GM23338 (cell line): ENCODE measurements at regions not wholly inside any gene's neighbourhood (a gene's known extent, or its start where the extent isn't known, plus 50 kb on each side); places are given as distances from the start of the nearest gene placed in this dataset.

Source experiments
- ATAC-seq: fragments of 200-7000 bp; cut with Tn5 transposase; 3 replicates; pipeline ENCODE4 v1.9.1; 2020
- DNase-seq: peaks from one replicate; pipeline ENCODE4 v3.0.0-alpha.2; 2015; ENCODE audit warnings: low spot score
- H2AFZ ChIP-seq: fragments of 200-600 bp; sonication (generic); 2 replicates; pipeline ENCODE4 v1.8.0; 2016; ENCODE audit warnings: antibody characterized with exemption, mild to moderate bottlenecking, moderate library complexity
- H3F3A ChIP-seq: fragments of 200-600 bp; sonication (generic); replicated peaks from 2 replicates; pipeline ENCODE4 v1.8.0; 2017; ENCODE audit warnings: antibody characterized with exemption, mixed run types, low read depth
- H3K27ac ChIP-seq: fragments of 200-600 bp; sonication (generic); 2 replicates; pipeline ENCODE4 v1.6.1; 2016; ENCODE audit warnings: low read depth
- H3K27me3 ChIP-seq: fragments of 200-600 bp; sonication (generic); 2 replicates; pipeline ENCODE4 v1.8.0; 2016; ENCODE audit warnings: mild to moderate bottlenecking, mixed run types, moderate library complexity; ENCODE audit not compliant: insufficient read depth
- H3K36me3 ChIP-seq: fragments of 200-600 bp; sonication (generic); 2 replicates; pipeline ENCODE4 v1.8.0; 2016; ENCODE audit warnings: mild to moderate bottlenecking; ENCODE audit not compliant: insufficient read depth
- H3K4me1 ChIP-seq: fragments of 200-600 bp; sonication (generic); 2 replicates; pipeline ENCODE4 v1.8.0; 2016; ENCODE audit warnings: mild to moderate bottlenecking, moderate library complexity; ENCODE audit not compliant: insufficient read depth
- H3K4me2 ChIP-seq: fragments of 200-600 bp; sonication (generic); 2 replicates; pipeline ENCODE4 v1.7.1; 2017; ENCODE audit warnings: mixed run types
- H3K4me3 ChIP-seq: fragments of 200-600 bp; sonication (generic); 2 replicates; pipeline ENCODE4 v1.6.1; 2016; ENCODE audit warnings: mixed run types
- H3K79me2 ChIP-seq: fragments of 200-600 bp; sonication (generic); replicated peaks from 2 replicates; pipeline ENCODE4 v1.8.0; 2017; ENCODE audit warnings: mild to moderate bottlenecking; ENCODE audit not compliant: insufficient read depth
- H3K9me2 ChIP-seq: fragments of 200-600 bp; sonication (generic); 2 replicates; pipeline ENCODE4 v1.8.0; 2017; ENCODE audit not compliant: insufficient read depth
- H4K20me1 ChIP-seq: fragments of 200-600 bp; sonication (generic); replicated peaks from 2 replicates; pipeline ENCODE4 v1.8.0; 2017; ENCODE audit warnings: mild to moderate bottlenecking; ENCODE audit not compliant: insufficient read depth
- H3K27ac Mint-ChIP-seq: 2 replicates; pipeline ENCODE4 v1.8.0; 2020; ENCODE audit warnings: inconsistent platforms, mild to moderate bottlenecking, moderate library complexity, mixed read lengths
- H3K27me3 Mint-ChIP-seq: 3 replicates; pipeline ENCODE4 v1.8.0; 2022; ENCODE audit warnings: low read depth, mild to moderate bottlenecking, moderate library complexity, mixed read lengths, inconsistent platforms; ENCODE audit not compliant: insufficient read depth, poor library complexity
- H3K36me3 Mint-ChIP-seq: 3 replicates; pipeline ENCODE4 v1.8.0; 2021; ENCODE audit warnings: low read depth, mild to moderate bottlenecking, inconsistent platforms, moderate library complexity, mixed read lengths
- H3K4me1 Mint-ChIP-seq: 3 replicates; pipeline ENCODE4 v1.8.0; 2020; ENCODE audit warnings: mild to moderate bottlenecking, inconsistent platforms, mixed read lengths
- H3K4me3 Mint-ChIP-seq: 3 replicates; pipeline ENCODE4 v1.8.0; 2021; ENCODE audit warnings: moderate library complexity, mild to moderate bottlenecking, inconsistent platforms, mixed read lengths
- H3K9me3 Mint-ChIP-seq: 3 replicates; pipeline ENCODE4 v1.8.0; 2020; ENCODE audit warnings: moderate library complexity, mild to moderate bottlenecking, inconsistent platforms, mixed read lengths
- CREB1 ChIP-seq: fragments of 250-450 bp; sonication (Bioruptor Pico); IDR thresholded peaks from 2 replicates; pipeline ENCODE4 v1.5.0; 2020; ENCODE audit warnings: low read depth, mild to moderate bottlenecking, moderate library complexity
- EZH2 ChIP-seq: fragments of 200-600 bp; sonication (generic); IDR thresholded peaks from one replicate; pipeline ENCODE4 v1.8.0; 2017; ENCODE audit warnings: antibody characterized with exemption, mild to moderate bottlenecking, low read depth; ENCODE audit not compliant: unreplicated experiment
- JUNB ChIP-seq: IDR thresholded peaks from one replicate; pipeline ENCODE4 v1.6.1; 2016; ENCODE audit warnings: antibody characterized with exemption; ENCODE audit not compliant: unreplicated experiment
- POLR2AphosphoS5 ChIP-seq: IDR thresholded peaks from 2 replicates; pipeline ENCODE4 v1.6.1; 2016; ENCODE audit warnings: antibody characterized with exemption, low read depth
- ZNF114 ChIP-seq: fragments of 250-450 bp; sonication (Bioruptor Pico); IDR thresholded peaks from 2 replicates; pipeline ENCODE4 v1.5.0; 2020; ENCODE audit warnings: mild to moderate bottlenecking, moderate library complexity
- ZNF331 ChIP-seq: fragments of 250-450 bp; sonication (Bioruptor Pico); IDR thresholded peaks from 2 replicates; pipeline ENCODE4 v1.5.0; 2020; ENCODE audit warnings: low read depth, mild to moderate bottlenecking, moderate library complexity
- TF ChIP-seq, protein P1 (sequence below): fragments of 250-450 bp; sonication (Bioruptor Pico); IDR thresholded peaks from 2 replicates; pipeline ENCODE4 v1.5.0; 2020; ENCODE audit warnings: mild to moderate bottlenecking, moderate library complexity
- TF ChIP-seq, protein P2 (sequence below), 2 experiments: fragments of 200-600 bp in 1 of 2; sonication (generic) in 1 of 2; conservative IDR thresholded peaks; 2 replicates each; pipeline versions ENCODE4 v1.5.1 to v1.6.1; 2016 to 2017; ENCODE audit warnings: antibody characterized with exemption in 2 of 2, low read depth in 2 of 2, mild to moderate bottlenecking in 2 of 2, moderate library complexity in 1 of 2
- TF ChIP-seq, protein P3 (sequence below): IDR thresholded peaks from 2 replicates; pipeline ENCODE4 v1.6.1; 2016; ENCODE audit warnings: antibody characterized with exemption

DNA sequence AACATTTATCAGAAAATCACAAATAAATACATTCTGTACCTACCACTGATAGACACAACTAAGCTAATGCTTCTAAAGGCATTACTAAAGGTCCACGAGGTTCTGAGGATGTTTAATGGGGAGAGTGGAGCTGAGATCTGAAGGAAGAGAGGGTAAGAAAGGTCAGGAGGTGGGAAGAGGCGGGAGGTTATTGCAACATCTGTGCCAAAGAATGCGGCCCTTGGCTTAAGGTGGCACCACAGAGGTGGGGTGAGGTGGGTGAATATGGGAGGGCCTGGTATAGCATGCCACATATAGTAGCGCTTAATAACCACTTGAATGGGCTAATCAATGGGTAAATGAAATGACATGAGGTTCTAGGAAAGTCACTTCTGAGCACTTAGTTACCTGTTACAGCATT is 217.8 kb upstream of the ATP5MC3 start:
- H3K27ac Mint-ChIP-seq = no peak overlapping the region
- no peaks in the 10 kb centered on the region for H3K36me3 Mint-ChIP-seq
- no peak overlapping the region for H3K4me2 ChIP-seq
- no peak overlapping the region for H3K4me3 ChIP-seq
- no peaks in the 10 kb centered on the region for H3K79me2 ChIP-seq
- no peak overlapping the region for H2AFZ ChIP-seq
- H3K9me2 ChIP-seq = no peaks in the 10 kb centered on the region
- no peaks in the 10 kb centered on the region for H3F3A ChIP-seq
- no peaks in the 10 kb centered on the region for H3K27me3 ChIP-seq
- H3K36me3 ChIP-seq = no peaks in the 10 kb centered on the region
- H3K9me3 Mint-ChIP-seq = no peaks in the 10 kb centered on the region
- peaks cover 1% of the 10 kb centered on the region for H3K27me3 Mint-ChIP-seq
- TF ChIP-seq POLR2AphosphoS5 (no peak), EZH2 (no peak), JUNB (no peak), ZNF114 (CRISPR knock-in tag) (no peak), ZNF331 (CRISPR knock-in tag) (no peak), CREB1 (CRISPR knock-in tag) (no peak)
- TF ChIP-seq, protein P1, sequence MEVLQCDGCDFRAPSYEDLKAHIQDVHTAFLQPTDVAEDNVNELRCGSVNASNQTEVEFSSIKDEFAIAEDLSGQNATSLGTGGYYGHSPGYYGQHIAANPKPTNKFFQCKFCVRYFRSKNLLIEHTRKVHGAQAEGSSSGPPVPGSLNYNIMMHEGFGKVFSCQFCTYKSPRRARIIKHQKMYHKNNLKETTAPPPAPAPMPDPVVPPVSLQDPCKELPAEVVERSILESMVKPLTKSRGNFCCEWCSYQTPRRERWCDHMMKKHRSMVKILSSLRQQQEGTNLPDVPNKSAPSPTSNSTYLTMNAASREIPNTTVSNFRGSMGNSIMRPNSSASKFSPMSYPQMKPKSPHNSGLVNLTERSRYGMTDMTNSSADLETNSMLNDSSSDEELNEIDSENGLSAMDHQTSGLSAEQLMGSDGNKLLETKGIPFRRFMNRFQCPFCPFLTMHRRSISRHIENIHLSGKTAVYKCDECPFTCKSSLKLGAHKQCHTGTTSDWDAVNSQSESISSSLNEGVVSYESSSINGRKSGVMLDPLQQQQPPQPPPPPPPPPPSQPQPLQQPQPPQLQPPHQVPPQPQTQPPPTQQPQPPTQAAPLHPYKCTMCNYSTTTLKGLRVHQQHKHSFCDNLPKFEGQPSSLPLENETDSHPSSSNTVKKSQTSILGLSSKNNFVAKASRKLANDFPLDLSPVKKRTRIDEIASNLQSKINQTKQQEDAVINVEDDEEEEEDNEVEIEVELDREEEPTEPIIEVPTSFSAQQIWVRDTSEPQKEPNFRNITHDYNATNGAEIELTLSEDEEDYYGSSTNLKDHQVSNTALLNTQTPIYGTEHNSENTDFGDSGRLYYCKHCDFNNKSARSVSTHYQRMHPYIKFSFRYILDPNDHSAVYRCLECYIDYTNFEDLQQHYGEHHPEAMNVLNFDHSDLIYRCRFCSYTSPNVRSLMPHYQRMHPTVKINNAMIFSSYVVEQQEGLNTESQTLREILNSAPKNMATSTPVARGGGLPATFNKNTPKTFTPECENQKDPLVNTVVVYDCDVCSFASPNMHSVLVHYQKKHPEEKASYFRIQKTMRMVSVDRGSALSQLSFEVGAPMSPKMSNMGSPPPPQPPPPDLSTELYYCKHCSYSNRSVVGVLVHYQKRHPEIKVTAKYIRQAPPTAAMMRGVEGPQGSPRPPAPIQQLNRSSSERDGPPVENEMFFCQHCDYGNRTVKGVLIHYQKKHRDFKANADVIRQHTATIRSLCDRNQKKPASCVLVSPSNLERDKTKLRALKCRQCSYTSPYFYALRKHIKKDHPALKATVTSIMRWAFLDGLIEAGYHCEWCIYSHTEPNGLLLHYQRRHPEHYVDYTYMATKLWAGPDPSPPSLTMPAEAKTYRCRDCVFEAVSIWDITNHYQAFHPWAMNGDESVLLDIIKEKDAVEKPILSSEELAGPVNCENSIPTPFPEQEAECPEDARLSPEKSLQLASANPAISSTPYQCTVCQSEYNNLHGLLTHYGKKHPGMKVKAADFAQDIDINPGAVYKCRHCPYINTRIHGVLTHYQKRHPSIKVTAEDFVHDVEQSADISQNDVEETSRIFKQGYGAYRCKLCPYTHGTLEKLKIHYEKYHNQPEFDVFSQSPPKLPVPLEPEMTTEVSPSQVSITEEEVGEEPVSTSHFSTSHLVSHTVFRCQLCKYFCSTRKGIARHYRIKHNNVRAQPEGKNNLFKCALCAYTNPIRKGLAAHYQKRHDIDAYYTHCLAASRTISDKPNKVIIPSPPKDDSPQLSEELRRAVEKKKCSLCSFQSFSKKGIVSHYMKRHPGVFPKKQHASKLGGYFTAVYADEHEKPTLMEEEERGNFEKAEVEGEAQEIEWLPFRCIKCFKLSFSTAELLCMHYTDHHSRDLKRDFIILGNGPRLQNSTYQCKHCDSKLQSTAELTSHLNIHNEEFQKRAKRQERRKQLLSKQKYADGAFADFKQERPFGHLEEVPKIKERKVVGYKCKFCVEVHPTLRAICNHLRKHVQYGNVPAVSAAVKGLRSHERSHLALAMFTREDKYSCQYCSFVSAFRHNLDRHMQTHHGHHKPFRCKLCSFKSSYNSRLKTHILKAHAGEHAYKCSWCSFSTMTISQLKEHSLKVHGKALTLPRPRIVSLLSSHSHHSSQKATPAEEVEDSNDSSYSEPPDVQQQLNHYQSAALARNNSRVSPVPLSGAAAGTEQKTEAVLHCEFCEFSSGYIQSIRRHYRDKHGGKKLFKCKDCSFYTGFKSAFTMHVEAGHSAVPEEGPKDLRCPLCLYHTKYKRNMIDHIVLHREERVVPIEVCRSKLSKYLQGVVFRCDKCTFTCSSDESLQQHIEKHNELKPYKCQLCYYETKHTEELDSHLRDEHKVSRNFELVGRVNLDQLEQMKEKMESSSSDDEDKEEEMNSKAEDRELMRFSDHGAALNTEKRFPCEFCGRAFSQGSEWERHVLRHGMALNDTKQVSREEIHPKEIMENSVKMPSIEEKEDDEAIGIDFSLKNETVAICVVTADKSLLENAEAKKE = no peak
- TF ChIP-seq, protein P2, sequence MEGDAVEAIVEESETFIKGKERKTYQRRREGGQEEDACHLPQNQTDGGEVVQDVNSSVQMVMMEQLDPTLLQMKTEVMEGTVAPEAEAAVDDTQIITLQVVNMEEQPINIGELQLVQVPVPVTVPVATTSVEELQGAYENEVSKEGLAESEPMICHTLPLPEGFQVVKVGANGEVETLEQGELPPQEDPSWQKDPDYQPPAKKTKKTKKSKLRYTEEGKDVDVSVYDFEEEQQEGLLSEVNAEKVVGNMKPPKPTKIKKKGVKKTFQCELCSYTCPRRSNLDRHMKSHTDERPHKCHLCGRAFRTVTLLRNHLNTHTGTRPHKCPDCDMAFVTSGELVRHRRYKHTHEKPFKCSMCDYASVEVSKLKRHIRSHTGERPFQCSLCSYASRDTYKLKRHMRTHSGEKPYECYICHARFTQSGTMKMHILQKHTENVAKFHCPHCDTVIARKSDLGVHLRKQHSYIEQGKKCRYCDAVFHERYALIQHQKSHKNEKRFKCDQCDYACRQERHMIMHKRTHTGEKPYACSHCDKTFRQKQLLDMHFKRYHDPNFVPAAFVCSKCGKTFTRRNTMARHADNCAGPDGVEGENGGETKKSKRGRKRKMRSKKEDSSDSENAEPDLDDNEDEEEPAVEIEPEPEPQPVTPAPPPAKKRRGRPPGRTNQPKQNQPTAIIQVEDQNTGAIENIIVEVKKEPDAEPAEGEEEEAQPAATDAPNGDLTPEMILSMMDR (conservative IDR thresholded peaks at IDR 0.05; ENCODE audit: low read depth in 2 of 2) = no peak
- TF ChIP-seq, protein P3, sequence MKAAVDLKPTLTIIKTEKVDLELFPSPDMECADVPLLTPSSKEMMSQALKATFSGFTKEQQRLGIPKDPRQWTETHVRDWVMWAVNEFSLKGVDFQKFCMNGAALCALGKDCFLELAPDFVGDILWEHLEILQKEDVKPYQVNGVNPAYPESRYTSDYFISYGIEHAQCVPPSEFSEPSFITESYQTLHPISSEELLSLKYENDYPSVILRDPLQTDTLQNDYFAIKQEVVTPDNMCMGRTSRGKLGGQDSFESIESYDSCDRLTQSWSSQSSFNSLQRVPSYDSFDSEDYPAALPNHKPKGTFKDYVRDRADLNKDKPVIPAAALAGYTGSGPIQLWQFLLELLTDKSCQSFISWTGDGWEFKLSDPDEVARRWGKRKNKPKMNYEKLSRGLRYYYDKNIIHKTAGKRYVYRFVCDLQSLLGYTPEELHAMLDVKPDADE = no peak
- H3K4me3 Mint-ChIP-seq = no peak overlapping the region
- H3K4me1 Mint-ChIP-seq = no peaks in the 10 kb centered on the region
- no peak for ATAC-seq
- H3K27ac ChIP-seq = no peak overlapping the region
- no peaks in the 10 kb centered on the region for H4K20me1 ChIP-seq
- H3K4me1 ChIP-seq = no peaks in the 10 kb centered on the region
- DNase-seq = no peak
